ENCODE measurements at regions not wholly inside any gene's neighbourhood (a gene's known extent, or its start where the extent isn't known, plus 50 kb on each side); places are given as distances from the start of the nearest gene placed in this dataset.

DNA sequence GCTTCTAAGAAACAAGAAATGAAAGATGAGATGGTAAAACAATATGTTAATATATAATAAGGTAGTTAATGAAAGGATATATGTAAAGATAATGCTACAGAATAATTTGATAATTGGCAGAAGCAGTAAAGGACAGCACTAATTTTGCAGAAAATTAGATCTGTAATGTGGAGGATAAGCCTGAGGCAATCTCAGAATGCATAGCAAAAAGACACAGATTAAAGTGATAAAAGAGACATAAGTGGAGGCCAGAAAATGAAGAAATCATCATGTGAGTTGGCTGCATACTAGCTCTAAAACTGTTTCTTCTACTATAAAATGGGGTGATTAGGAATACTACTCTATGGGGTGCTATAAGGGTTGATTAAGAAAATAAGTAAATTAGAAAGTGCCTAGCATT, 225.9 kb downstream of the SEC61B start:
- no peaks in the 10 kb centered on the region for H3K36me3 ChIP-seq
- H3K4me3 ChIP-seq, result no peak overlapping the region
- H3K27me3 ChIP-seq, result no peaks in the 10 kb centered on the region
- DNase-seq, result no peak
- no peaks in the 10 kb centered on the region for H3K9me3 ChIP-seq
- H3K27ac ChIP-seq, result no peak overlapping the region
- no peaks in the 10 kb centered on the region for H3K4me1 ChIP-seq
- TF ChIP-seq, protein P1, sequence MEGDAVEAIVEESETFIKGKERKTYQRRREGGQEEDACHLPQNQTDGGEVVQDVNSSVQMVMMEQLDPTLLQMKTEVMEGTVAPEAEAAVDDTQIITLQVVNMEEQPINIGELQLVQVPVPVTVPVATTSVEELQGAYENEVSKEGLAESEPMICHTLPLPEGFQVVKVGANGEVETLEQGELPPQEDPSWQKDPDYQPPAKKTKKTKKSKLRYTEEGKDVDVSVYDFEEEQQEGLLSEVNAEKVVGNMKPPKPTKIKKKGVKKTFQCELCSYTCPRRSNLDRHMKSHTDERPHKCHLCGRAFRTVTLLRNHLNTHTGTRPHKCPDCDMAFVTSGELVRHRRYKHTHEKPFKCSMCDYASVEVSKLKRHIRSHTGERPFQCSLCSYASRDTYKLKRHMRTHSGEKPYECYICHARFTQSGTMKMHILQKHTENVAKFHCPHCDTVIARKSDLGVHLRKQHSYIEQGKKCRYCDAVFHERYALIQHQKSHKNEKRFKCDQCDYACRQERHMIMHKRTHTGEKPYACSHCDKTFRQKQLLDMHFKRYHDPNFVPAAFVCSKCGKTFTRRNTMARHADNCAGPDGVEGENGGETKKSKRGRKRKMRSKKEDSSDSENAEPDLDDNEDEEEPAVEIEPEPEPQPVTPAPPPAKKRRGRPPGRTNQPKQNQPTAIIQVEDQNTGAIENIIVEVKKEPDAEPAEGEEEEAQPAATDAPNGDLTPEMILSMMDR (IDR thresholded peaks at IDR 0.05), result no peak
- TF ChIP-seq POLR2A (IDR thresholded peaks at IDR 0.05), result no peak

DNA sequence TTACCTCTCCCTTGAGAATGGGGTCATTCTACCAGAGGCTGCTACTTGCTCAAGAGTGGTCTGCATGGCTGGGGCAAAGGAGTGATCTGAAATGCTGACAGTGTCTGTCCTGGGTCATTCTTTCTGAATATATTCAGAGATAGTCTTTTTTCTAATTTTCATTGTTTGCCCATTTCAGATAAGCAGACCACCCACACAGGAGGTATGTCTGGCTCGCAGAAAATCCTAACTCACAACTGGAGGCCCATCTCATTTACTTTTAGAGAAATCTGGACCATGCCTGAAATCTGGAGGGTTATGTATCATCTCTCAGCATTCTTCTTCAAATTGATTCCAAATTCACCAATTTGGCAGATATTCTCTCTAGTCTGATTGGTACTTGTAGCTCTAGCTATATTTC, 227.6 kb downstream of the SEC61B start:
- TF ChIP-seq, protein P1 (IDR thresholded peaks at IDR 0.05), result no peak
- TF ChIP-seq POLR2A (IDR thresholded peaks at IDR 0.05), result no peak
- Histone ChIP-seq H3K9me3 (no peaks in the 10 kb centered on the region), H3K27ac (no peak overlapping the region), H3K4me3 (no peak overlapping the region), H3K4me1 (no peaks in the 10 kb centered on the region), H3K36me3 (no peaks in the 10 kb centered on the region), H3K27me3 (no peaks in the 10 kb centered on the region)
- DNase-seq, result no peak

DNA sequence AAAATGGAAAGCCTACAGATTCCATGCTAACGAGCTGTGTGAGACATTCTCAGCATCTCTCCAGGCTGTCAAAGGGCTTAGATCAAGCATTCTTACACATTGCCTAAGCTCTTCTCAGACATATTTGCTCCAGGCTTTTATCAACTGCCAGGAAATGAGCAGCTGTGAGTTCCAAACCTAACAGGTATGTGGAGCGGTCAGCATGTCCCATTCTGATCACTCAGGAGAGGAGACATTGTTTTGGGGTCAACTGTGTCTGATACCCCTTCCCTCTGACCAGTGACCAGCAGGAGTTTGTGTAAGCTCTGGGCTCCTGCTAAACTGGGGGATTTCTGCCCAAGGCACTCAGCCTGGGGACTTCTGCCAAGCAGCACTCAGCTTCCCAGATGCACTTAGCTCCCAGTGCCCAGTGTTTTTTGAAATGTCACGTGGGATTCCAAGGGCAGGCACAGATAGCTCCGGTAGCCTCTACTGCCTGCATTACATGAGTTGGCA, 229.1 kb downstream of the SEC61B start:
- no peak for TF ChIP-seq POLR2A (IDR thresholded peaks at IDR 0.05)
- TF ChIP-seq, protein P1 (IDR thresholded peaks at IDR 0.05), result no peak
- Histone ChIP-seq H3K4me3 (no peak overlapping the region), H3K27ac (no peak overlapping the region), H3K4me1 (no peaks in the 10 kb centered on the region), H3K27me3 (no peaks in the 10 kb centered on the region), H3K9me3 (no peaks in the 10 kb centered on the region), H3K36me3 (no peaks in the 10 kb centered on the region)
- DNase-seq, result no peak

DNA sequence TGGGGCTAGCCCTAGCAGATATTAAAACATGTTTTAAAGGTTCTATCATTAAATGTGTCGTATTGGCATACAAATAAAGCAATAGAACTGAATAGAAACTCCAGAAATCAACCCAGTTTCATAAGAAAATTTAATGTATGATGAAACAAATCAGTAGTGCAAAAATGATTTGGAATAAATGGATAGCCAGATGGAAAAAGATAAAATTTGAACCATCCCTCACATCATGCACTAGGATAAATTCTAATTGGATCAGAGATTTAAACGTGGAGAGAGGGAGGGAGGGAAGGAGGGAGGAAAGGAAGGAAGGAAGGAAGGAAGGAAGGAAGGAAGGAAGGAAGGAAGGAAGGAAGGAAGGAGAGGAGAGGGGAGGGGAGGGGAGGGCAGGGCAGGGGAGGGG, 235.3 kb downstream of the SEC61B start:
- Histone ChIP-seq H3K36me3 (no peaks in the 10 kb centered on the region), H3K27me3 (no peaks in the 10 kb centered on the region), H3K4me3 (no peak overlapping the region), H3K4me1 (no peaks in the 10 kb centered on the region), H3K27ac (no peak overlapping the region), H3K9me3 (no peaks in the 10 kb centered on the region)
- DNase-seq, result no peak
- TF ChIP-seq POLR2A (IDR thresholded peaks at IDR 0.05), result no peak

DNA sequence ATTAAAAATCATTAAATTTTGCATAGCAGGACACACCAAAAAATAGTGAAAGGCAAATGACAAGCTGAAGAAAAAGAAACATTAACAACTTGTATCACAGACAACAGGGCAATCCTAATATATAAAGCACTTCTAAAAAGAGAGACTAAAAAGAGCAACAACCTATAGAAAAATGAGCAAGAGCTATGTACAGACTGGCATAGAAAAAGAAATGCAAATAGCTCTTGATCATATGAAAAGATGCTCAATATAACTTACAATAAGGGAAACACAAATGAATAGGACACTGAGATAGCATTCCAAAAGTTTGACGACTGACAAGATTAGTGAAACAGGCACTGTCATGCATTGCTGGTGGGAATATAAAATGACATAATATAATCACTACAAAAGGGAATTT, 235.9 kb downstream of the SEC61B start:
- H3K4me1 ChIP-seq, result no peaks in the 10 kb centered on the region
- TF ChIP-seq POLR2A (IDR thresholded peaks at IDR 0.05), result no peak
- TF ChIP-seq, protein P1 (IDR thresholded peaks at IDR 0.05), result no peak
- DNase-seq, result no peak

DNA sequence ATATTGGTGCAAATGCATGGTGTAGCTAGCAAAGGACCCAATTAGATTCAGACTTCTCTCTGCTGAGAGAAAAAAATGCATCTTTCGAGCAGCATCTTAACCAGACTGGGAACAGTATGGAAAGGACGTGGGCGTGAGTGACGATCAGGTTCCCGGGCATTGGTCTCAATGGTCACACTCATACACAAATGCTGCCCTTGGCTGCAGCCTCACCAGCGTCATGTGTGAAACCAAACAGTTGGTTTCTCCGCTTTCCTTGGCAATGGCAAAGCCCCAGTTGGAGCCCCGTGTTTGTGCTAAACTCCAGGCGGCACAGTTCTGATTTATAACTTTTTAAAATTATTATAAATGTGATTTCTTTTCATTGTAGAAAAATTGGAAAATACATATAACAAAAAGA, 237.8 kb downstream of the SEC61B start:
- no peaks in the 10 kb centered on the region for H3K9me3 ChIP-seq
- H3K4me3 ChIP-seq, result no peak overlapping the region
- no peak for DNase-seq
- H3K27ac ChIP-seq, result no peak overlapping the region
- TF ChIP-seq POLR2A (IDR thresholded peaks at IDR 0.05), result no peak
- TF ChIP-seq, protein P1 (IDR thresholded peaks at IDR 0.05), result no peak
- H3K27me3 ChIP-seq, result no peaks in the 10 kb centered on the region
- H3K4me1 ChIP-seq, result no peaks in the 10 kb centered on the region
- H3K36me3 ChIP-seq, result no peaks in the 10 kb centered on the region

More for the DNA sequence above, 235.9 kb downstream of the SEC61B start:
- Histone ChIP-seq H3K4me3 (no peak overlapping the region), H3K27ac (no peak overlapping the region), H3K36me3 (no peaks in the 10 kb centered on the region), H3K9me3 (no peaks in the 10 kb centered on the region), H3K27me3 (no peaks in the 10 kb centered on the region)
